GM18498 (cell line): ENCODE measurements at regions not wholly inside any gene's neighbourhood (a gene's known extent, or its start where the extent isn't known, plus 50 kb on each side); places are given as distances from the start of the nearest gene placed in this dataset.

Source experiments
- ATAC-seq: cut with Tn5 transposase; IDR thresholded peaks from one replicate; pipeline ENCODE4 v1.9.1; 2021; ENCODE audit warnings: mild to moderate bottlenecking, moderate library complexity; ENCODE audit not compliant: unreplicated experiment

- ATAC-seq = no peak
Observed at GRCh38 chr3:89624494-89624893, 517.1 kb downstream of the EPHA3 start.

- no peak for ATAC-seq
Observed at GRCh38 chr3:89625945-89626344, 518.5 kb downstream of the EPHA3 start.

- no peak for ATAC-seq
Observed at GRCh38 chr3:89628856-89629670, 521.6 kb downstream of the EPHA3 start.

DNA sequence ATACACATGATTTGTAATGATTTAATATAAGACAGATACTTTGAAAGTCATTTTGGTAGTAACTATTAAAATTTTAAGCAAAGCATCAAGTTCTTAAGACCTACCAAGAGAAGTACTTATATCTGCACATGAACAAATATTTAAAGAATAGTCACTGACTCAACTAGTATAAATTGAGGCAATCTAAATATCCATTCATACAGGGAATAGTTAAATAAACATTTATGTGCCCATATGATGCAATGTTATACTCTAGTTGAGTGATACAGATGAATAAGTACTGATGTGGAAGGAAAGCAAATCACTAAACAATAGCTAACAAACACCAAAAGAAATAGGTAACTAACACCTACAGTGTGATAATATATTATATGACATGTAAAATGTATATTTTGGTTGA lies 527.7 kb downstream of the EPHA3 start:
- ATAC-seq = no peak

DNA sequence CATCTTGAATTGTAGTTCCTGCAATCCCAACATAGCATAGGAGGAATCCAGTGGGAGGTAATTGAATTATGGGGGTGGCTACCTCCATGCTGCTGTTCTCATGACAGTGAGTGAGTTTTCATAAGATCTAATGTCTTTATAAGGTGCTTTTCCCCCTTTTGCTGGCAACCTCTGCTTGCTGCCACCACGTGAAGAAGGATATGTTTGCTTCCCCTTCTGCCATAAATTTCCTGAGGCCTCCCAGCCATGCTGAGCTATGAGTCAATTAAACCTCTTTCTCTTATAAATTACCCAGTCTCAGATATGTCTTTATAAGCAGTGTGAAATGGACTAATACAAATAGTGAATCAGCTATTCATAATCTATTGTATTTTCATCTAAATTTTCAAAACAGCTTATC lies 537.3 kb downstream of the EPHA3 start:
- no peak for ATAC-seq

DNA sequence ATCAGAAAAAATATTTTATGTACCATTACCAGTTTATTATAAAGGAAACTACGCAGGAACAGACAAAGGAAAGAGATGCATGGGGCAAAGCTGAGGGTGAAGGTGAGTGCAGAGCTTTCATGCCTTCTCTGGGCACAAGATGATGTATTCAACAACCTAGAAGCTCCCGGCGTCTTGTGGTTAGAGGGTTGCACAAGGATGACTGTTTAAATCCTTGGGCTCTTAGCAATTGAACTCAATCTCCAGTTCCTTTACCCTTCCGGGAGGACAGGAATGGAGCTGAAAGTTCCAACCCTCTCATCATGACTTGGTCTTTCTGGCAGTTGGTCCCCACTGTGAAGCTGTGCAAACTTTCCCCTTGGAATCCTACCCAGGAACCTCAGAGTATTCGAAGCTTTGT lies 542.0 kb downstream of the EPHA3 start:
- no peak for ATAC-seq

DNA sequence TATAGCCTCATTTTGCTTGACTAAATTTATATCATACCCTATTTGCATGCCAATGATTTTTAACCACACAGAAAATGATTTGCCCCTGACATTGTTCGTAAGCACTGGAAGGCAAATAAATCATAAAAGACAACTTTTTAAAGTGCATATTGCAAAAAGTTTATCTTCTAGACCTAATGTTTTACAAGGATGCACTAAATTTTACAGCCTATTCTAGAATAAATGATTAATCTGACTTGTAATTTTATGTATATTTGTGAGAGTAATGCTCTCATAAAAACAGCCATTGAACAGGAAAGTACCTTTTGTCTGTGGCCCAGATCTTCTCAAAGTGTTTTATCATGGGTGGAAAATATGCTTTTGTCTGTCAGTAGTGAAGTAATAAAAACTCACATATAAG lies 546.6 kb downstream of the EPHA3 start:
- ATAC-seq = no peak

DNA sequence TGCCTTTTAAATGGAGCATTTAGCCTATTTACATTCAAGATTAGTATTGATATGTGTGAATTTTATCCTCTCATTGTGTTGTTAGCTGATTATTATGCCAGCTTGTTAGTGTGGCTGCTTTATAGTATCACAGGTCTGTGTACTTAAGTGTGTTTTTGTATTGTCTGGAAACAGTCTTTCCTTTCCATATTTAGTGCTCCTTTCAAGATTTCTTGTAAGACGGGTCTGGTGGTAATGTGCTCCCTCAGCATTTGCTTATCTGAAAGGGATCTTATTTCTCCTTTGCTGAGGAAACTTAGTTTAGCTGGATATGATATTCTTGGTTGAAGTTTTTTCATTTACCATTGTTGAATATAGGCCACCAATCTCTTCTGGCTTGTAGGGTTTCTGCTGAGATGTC lies 549.0 kb downstream of the EPHA3 start:
- ATAC-seq = no peak

DNA sequence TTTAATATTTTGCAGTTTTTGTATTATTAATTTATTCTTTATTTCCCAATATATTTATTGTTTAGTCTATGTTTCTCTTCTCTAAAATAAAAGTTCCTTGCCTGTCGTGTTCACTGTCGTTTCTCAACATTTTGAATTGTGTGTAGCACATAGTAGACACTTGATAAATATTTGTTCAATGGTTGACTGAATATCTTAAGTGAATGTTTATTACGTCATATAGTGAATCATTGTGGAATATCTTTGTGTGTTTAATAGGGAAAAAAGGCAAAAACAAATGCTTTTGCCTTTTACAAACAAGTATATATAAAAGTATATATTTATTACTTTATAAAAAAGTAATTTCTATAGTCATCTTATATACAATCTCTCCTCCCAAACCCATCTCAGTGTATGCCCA lies 572.3 kb downstream of the EPHA3 start:
- no peak for ATAC-seq

DNA sequence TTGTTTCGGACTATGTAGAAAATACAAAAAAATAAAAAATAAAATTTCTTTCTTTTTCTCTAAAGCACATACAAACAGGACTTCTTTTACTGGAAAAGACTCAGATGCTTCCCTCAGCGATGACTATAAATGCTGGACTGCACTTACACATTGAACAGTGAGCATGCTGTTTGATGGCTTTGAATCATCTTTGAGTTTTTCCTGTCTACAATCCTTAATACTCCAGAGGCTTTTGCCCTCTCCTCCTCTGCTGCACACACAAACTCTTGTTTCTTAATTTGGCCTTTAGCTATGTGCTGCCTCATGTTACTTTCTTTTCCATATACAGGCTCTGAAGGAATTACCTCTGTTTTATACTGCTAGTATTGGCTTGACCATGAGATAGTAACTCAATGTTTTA lies 575.1 kb downstream of the EPHA3 start:
- no peak for ATAC-seq

- no peak for ATAC-seq
Observed at GRCh38 chr3:89685731-89686130, 578.3 kb downstream of the EPHA3 start.

GRCh38 chr3:89690646-89691045 lies 583.2 kb downstream of the EPHA3 start:
- no peak for ATAC-seq

- ATAC-seq = no peak
Observed at GRCh38 chr3:89692601-89693000, 585.2 kb downstream of the EPHA3 start.

- no peak for ATAC-seq
Observed at GRCh38 chr3:89697321-89697916, 590.0 kb downstream of the EPHA3 start.

- no peak for ATAC-seq
Observed at GRCh38 chr3:89698208-89698830, 590.9 kb downstream of the EPHA3 start.

GRCh38 chr3:89699229-89699628 lies 591.8 kb downstream of the EPHA3 start:
- ATAC-seq = no peak

GRCh38 chr3:89699771-89700170 lies 592.4 kb downstream of the EPHA3 start:
- ATAC-seq = no peak

DNA sequence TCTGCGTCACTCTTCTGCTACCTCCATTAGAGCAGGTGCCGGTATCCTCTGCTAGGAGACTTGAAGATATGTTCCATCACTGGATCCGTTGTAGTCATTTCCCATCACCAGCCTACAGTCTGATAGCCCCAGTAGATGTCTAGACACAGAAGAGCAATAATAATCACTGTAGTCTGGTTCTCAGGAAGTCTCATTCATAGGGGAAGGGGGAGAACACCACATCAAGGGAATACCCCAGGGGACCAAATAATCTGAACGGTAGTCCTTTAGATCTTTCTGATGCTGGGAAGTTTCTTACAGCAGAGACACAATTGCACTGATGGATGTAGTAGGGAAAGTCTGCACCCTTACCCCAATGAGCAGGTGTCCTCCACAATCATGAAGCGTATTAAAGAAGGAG lies 595.0 kb downstream of the EPHA3 start:
- no peak for ATAC-seq

- no peak for ATAC-seq
Observed at GRCh38 chr3:89713196-89713595, 605.8 kb downstream of the EPHA3 start.

GRCh38 chr3:89714237-89714636 lies 606.8 kb downstream of the EPHA3 start:
- no peak for ATAC-seq

DNA sequence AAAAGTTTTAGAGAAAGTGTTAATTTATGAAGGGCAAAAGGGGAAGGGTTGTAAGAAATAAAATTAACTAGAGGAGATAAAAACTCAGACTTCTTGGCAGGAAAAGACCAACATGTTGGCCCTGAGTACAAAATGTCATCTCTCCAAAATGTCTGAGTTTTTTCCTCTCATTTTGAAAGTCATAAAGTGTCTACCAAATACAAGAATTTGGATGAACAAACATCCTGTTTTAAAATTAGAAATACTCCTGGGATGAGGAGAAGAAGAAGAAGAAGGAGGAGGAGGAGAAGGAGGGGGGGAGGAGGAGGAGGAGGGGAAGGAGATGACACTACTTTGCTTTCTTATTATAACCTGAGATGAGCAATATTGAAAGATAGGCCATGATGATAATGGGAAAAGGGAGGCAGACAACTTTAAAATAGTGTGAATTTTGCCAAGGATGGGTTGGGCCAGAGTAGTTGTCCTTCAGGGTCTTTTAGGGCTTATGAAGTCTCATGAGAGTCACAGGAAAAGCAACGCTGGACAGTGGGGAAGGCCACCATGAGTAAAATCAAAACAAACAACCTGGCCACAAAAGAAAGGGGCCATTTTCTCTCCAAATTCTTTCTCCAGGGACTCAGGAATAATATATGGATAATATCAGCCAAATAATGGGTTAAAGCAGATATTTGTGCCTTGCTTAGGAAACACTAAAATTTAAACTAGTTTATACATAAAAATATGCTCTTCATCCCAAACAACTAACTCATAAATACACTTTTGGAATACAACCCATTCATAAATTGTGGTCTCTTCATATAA lies 632.9 kb downstream of the EPHA3 start:
- ATAC-seq = no peak

GRCh38 chr3:89740881-89741177 lies 633.4 kb downstream of the EPHA3 start:
- ATAC-seq = no peak
